BJ (cell line): ENCODE measurements at regions not wholly inside any gene's neighbourhood (a gene's known extent, or its start where the extent isn't known, plus 50 kb on each side); places are given as distances from the start of the nearest gene placed in this dataset.

Source experiments
- CTCF ChIA-PET: fragments of 350-600 bp; formaldehyde crosslinking; extraction: SDS; loops from one replicate; lab custom pipeline; 2021; ENCODE audit warnings: antibody characterized with exemption, inconsistent platforms; lab: Yijun Ruan, JAX
- POLR2A ChIA-PET: fragments of 300-600 bp; sonication (Branson Sonifier 250); formaldehyde crosslinking; extraction: SDS; loops from one replicate; lab custom pipeline; 2021; ENCODE audit warnings: antibody characterized with exemption; lab: Charles Lee
- DNase-seq: peaks from one replicate; pipeline ENCODE4 v3.0.0-alpha.2; 2011; ENCODE audit warnings: low read depth
- H3K27me3 ChIP-seq: 2 replicates; pipeline ENCODE4 v1.6.0; 2011; ENCODE audit warnings: low read length; ENCODE audit not compliant: control insufficient read depth, insufficient read depth
- H3K36me3 ChIP-seq: 2 replicates; pipeline ENCODE4 v1.5.1; 2011; ENCODE audit warnings: low read length; ENCODE audit not compliant: control insufficient read depth, insufficient read depth
- H3K4me3 ChIP-seq: 2 replicates; pipeline ENCODE4 v1.5.1; 2011; ENCODE audit warnings: low read depth, mild to moderate bottlenecking, control low read depth, low read length
- TF ChIP-seq, protein P1 (sequence below): IDR thresholded peaks from 2 replicates; pipeline ENCODE4 v1.5.1; 2011; ENCODE audit warnings: low read depth, mild to moderate bottlenecking, control low read depth, inconsistent platforms, low read length, moderate library complexity; ENCODE audit not compliant: insufficient read depth

DNA sequence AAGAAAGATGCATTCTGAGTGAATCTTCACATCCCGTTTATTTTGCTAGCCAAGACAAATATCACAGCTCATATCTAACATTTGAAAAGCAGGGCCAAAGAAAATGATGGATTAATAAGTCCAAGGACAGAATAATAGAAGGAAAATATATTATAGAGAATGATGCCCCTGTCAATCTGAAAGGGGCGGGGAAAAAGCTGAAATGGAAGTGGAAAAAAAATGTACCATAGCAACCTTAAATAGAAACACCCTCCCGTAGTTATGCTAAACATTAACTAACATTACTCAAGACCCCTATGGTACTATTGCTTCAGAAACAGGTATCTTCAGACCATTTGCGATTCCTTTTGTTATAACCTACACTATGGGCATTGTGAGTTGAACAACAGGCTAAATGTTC lies 67.7 kb upstream of the SMARCA2 start:
- POLR2A ChIA-PET: no interaction called here

DNA sequence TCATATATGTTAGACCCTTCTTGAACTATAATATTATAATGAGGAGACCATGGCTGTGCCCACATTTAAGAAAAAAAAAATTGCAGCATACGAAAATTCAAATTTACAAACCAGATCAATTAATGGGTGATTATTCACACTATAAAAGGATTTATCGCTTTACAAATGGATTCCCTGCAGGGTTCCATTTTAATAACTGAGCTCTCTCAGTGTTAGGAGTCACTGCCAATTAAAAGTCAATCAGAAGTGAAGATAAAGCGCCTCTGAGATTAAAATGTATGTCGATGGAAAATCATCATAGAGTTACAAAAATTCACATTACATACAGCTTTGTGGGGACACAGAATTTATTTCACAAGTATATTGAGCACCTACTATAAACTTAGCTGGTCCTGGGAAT lies 66.6 kb upstream of the SMARCA2 start:
- TF ChIP-seq, protein P1, sequence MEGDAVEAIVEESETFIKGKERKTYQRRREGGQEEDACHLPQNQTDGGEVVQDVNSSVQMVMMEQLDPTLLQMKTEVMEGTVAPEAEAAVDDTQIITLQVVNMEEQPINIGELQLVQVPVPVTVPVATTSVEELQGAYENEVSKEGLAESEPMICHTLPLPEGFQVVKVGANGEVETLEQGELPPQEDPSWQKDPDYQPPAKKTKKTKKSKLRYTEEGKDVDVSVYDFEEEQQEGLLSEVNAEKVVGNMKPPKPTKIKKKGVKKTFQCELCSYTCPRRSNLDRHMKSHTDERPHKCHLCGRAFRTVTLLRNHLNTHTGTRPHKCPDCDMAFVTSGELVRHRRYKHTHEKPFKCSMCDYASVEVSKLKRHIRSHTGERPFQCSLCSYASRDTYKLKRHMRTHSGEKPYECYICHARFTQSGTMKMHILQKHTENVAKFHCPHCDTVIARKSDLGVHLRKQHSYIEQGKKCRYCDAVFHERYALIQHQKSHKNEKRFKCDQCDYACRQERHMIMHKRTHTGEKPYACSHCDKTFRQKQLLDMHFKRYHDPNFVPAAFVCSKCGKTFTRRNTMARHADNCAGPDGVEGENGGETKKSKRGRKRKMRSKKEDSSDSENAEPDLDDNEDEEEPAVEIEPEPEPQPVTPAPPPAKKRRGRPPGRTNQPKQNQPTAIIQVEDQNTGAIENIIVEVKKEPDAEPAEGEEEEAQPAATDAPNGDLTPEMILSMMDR: no peak
- Histone ChIP-seq H3K36me3 (no peaks in the 10 kb centered on the region), H3K27me3 (no peaks in the 10 kb centered on the region), H3K4me3 (no peak overlapping the region)
- ChIA-PET CTCF (interaction anchor here (0.7 to 1.1 kb wide), 2 partner anchors 8 to 396 kb away, joined by 3 to 4 read pairs; no protein-coding TSS in a partner anchor), POLR2A (no interaction called here)
- no peak for DNase-seq

More for the DNA sequence above, 67.7 kb upstream of the SMARCA2 start:
- Histone ChIP-seq H3K27me3 (no peaks in the 10 kb centered on the region), H3K4me3 (no peak overlapping the region), H3K36me3 (no peaks in the 10 kb centered on the region)
- TF ChIP-seq, protein P1: no peak
- no peak for DNase-seq
- CTCF ChIA-PET: interaction anchor here (1.0 kb wide), 1 partner anchor 11 kb away, joined by 4 read pairs; no protein-coding TSS in a partner anchor

DNA sequence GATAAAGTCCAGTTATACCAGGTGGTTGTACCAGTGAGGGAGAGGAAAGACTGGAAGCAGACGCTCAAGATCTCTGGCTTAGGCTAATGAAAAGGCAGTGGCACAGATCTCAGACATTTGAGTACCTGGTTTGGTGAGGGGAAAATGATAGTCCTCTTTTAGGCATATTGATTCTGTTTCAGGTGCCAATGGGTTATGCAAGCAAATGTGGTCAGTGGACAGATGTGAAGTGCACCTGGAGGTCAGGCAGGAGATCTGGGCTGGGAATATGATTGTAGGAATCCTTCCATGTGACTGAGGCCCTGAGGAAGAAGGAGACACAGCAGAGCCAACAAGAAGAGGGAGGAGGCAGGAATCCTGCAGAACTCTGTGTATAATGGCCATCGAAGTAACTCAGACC lies 63.7 kb upstream of the SMARCA2 start:
- no peak for DNase-seq
- ChIA-PET POLR2A (no interaction called here), CTCF (no interaction called here)
- Histone ChIP-seq H3K36me3 (no peaks in the 10 kb centered on the region), H3K4me3 (no peak overlapping the region), H3K27me3 (no peaks in the 10 kb centered on the region)
- TF ChIP-seq, protein P1: no peak

DNA sequence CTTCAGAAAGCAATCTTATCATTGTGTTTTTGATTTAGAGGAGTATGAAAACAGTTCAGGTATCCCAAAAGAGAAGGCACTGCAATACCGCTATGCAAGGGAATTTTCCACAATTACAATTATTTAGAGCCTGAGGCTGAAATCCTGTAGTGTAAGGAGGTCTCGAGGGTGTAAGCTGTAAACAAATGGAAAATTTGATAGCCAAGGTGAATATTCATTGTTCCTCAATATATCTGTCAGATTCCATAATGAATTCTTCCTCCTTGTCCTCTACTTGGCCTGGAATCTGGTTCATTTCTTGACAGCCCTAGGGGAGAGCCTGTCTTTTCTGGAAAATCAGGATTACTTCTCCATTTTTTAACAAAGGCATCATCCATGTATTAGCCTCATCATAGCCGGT lies 63.1 kb upstream of the SMARCA2 start:
- TF ChIP-seq, protein P1: no peak
- CTCF ChIA-PET: interaction anchor here (1.5 kb wide), 1 partner anchor 11 kb away, joined by 3 read pairs; no protein-coding TSS in a partner anchor
- POLR2A ChIA-PET: no interaction called here
- no peak for DNase-seq
- Histone ChIP-seq H3K36me3 (no peaks in the 10 kb centered on the region), H3K4me3 (no peak overlapping the region), H3K27me3 (no peaks in the 10 kb centered on the region)

DNA sequence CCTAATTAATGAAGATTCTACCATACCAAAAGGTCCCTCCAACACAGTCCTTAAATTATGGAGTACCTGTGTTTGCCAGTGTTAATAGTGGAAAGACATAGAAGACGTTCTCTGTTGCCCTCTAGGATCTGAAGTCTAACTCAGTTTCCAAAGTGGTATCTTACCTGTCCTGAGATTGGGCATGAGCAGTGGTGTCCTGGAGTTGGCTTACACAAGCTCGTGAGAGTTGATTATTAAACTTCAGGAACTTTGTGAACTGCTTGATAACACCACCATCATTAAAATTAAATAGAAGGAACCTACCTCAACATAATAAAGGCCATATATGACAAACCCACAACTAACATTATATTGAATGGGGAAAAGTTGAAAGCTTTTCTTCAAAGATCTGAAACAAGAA lies 60.9 kb upstream of the SMARCA2 start:
- Histone ChIP-seq H3K36me3 (no peaks in the 10 kb centered on the region), H3K4me3 (no peak overlapping the region), H3K27me3 (no peaks in the 10 kb centered on the region; the same call in 1 of the 2 replicates)
- ChIA-PET POLR2A (no interaction called here), CTCF (interaction anchor here (0.9 kb wide), 1 partner anchor 13 kb away, joined by 3 read pairs; no protein-coding TSS in a partner anchor)
- TF ChIP-seq, protein P1: no peak
- no peak for DNase-seq
